ENCODE measurements at regions not wholly inside any gene's neighbourhood (a gene's known extent, or its start where the extent isn't known, plus 50 kb on each side); places are given as distances from the start of the nearest gene placed in this dataset.
A peak's percentile ranks its signal among the peaks of the same experiment; 100 is the strongest.

GRCh38 chr9:12604164-12604821 is 88.9 kb upstream of the TYRP1 start:
- intact Hi-C loops (cut with DNase I), result no loop called here
- Histone ChIP-seq H3K27me3 (ENCODE audit: control insufficient read depth, insufficient read depth) (no peaks in the 10 kb centered on the region), H3K9me3 (ENCODE audit: control insufficient read depth, low read length) (no peaks in the 10 kb centered on the region), H3K4me3 (ENCODE audit: low read length) (no peak overlapping the region), H3K27ac (ENCODE audit: low read length) (no peak overlapping the region), H3K4me1 (ENCODE audit: control insufficient read depth, insufficient read depth, low read length) (no peaks in the 10 kb centered on the region)
- ATAC-seq, result peak; percentile 75 to 82
- 57% methylated on average over 2 of the region's 2 CpGs for WGBS
- no peak for DNase-seq

DNA sequence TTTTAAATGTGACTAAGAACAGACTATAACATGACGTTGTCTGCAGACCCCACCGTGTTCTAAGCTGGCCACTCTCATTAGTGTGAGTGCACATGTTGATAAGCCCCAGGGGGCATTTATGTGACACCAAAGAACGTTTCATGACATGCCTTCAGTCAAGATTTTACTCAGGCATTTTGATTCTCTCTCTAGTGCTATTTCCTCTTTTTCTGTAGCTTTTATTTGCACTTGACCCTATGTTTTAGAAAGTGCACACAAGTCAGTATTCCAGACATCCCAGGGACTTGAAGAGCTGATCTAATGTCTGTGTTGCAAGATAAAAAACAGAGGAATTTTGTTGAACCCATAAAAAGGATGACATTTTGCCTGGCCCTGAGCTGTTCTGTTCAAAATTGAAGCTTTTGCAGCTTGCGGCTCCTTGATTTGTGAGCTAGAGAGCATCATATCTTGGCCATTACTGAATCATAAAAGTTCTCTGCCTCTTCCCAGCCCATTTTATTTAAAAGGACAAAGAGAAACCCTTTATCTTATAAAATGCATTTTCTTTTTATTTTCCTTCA is 80.9 kb upstream of the TYRP1 start:
- no peaks in the 10 kb centered on the region for H3K27me3 ChIP-seq (ENCODE audit: control insufficient read depth, insufficient read depth)
- DNase-seq (no peak), ATAC-seq (no peak)
- H3K27ac ChIP-seq (ENCODE audit: low read length), result no peak overlapping the region
- 42% methylated on average over 4 of the region's 4 CpGs for WGBS
- intact Hi-C loops (cut with DNase I), result no loop called here
- no peaks in the 10 kb centered on the region for H3K9me3 ChIP-seq (ENCODE audit: control insufficient read depth, low read length)
- H3K4me3 ChIP-seq (ENCODE audit: low read length), result no peak overlapping the region
- no peaks in the 10 kb centered on the region for H3K4me1 ChIP-seq (ENCODE audit: control insufficient read depth, insufficient read depth, low read length)

- Histone ChIP-seq H3K27ac (ENCODE audit: low read length) (no peak overlapping the region), H3K4me1 (ENCODE audit: control insufficient read depth, insufficient read depth, low read length) (no peaks in the 10 kb centered on the region), H3K9me3 (ENCODE audit: control insufficient read depth, low read length) (no peaks in the 10 kb centered on the region), H3K27me3 (ENCODE audit: control insufficient read depth, insufficient read depth) (no peaks in the 10 kb centered on the region), H3K4me3 (ENCODE audit: low read length) (no peak overlapping the region)
- DNase-seq, result no peak
- no peak for ATAC-seq
- intact Hi-C loops (cut with DNase I), result no loop called here
- 63% methylated on average over 1 of the region's 1 CpG for WGBS
Measured at GRCh38 chr9:12613071-12613470, 80.1 kb upstream of the TYRP1 start.

- WGBS, result 68% methylated on average over 3 of the region's 3 CpGs
- intact Hi-C loops (cut with DNase I), result no loop called here
- Histone ChIP-seq H3K4me1 (ENCODE audit: control insufficient read depth, insufficient read depth, low read length) (no peaks in the 10 kb centered on the region), H3K4me3 (ENCODE audit: low read length) (no peak overlapping the region), H3K27me3 (ENCODE audit: control insufficient read depth, insufficient read depth) (no peaks in the 10 kb centered on the region), H3K27ac (ENCODE audit: low read length) (no peak overlapping the region), H3K9me3 (ENCODE audit: control insufficient read depth, low read length) (no peaks in the 10 kb centered on the region)
- no peak for ATAC-seq
- no peak for DNase-seq
Measured at GRCh38 chr9:12614488-12614887, 78.7 kb upstream of the TYRP1 start.

DNA sequence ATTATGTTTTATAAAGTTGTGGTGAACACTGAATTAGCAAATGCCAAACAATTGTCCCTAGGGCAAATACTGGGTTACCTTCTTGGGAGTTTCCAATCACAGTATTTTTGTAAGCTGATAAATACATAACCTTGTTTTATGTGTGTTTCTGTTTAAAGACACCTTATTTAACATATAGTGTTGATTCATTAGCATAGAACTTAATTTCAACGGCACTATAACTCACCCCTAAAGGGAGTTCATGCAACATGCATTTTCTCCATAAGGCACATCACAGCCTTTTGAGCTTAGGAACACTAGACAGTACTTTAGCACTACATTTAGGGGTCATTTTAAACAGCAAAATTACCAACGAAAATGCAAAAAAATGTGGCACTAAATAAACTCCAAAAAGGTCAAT is 74.2 kb upstream of the TYRP1 start:
- Histone ChIP-seq H3K27ac (ENCODE audit: low read length) (no peak overlapping the region), H3K4me3 (ENCODE audit: low read length) (no peak overlapping the region), H3K9me3 (ENCODE audit: control insufficient read depth, low read length) (no peaks in the 10 kb centered on the region), H3K4me1 (ENCODE audit: control insufficient read depth, insufficient read depth, low read length) (no peaks in the 10 kb centered on the region), H3K27me3 (ENCODE audit: control insufficient read depth, insufficient read depth) (no peaks in the 10 kb centered on the region)
- 58% methylated on average over 2 of the region's 2 CpGs for WGBS
- intact Hi-C loops (cut with DNase I), result no loop called here
- DNase-seq (no peak), ATAC-seq (no peak)

DNA sequence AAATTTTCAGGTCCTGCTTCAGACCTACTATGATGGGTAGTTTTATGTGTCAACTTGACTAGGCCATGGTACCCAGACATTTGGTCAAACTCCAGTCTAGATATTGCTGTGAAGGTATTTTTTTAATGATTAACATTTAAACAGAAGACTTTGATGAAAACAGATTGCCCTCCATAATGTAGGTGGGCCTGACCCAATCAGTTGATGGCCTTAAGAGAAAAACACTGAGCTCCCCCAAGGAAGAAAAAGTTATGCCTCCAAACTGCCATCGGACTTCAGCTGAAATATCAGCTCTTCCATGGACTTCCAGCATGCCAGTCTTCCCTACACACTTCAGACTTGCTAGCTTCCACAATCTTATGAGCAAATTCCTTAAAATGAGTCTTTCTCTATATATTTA is 67.3 kb upstream of the TYRP1 start:
- WGBS, result 86% methylated on average over 1 of the region's 1 CpG
- H3K27me3 ChIP-seq (ENCODE audit: control insufficient read depth, insufficient read depth), result no peaks in the 10 kb centered on the region
- no peak overlapping the region for H3K27ac ChIP-seq (ENCODE audit: low read length)
- intact Hi-C loops (cut with DNase I), result no loop called here
- no peak for ATAC-seq
- no peaks in the 10 kb centered on the region for H3K4me1 ChIP-seq (ENCODE audit: control insufficient read depth, insufficient read depth, low read length)
- no peak overlapping the region for H3K4me3 ChIP-seq (ENCODE audit: low read length)
- no peak for DNase-seq
- no peaks in the 10 kb centered on the region for H3K9me3 ChIP-seq (ENCODE audit: control insufficient read depth, low read length)

DNA sequence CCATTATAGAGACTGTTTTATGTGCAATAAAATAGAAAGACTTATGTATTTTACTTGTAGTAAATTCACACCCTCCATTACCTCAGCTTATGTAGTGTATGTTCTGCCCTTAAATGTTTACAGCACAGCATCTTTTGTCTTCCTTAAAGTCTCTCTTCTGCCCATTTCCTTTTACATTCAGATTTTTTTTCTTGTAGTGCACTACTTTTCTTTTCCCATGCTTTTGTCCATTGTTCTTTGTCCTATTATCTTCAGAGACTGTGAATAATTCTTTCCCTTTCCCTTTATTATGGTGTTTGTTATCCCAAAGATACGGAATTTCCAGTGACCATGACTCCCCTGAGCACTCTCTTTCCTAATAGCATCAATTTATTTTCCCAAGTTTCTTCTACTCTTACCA is 66.1 kb upstream of the TYRP1 start:
- intact Hi-C loops (cut with DNase I), result no loop called here
- WGBS, result 48% methylated on average over 1 of the region's 1 CpG
- ATAC-seq, result no peak

DNA sequence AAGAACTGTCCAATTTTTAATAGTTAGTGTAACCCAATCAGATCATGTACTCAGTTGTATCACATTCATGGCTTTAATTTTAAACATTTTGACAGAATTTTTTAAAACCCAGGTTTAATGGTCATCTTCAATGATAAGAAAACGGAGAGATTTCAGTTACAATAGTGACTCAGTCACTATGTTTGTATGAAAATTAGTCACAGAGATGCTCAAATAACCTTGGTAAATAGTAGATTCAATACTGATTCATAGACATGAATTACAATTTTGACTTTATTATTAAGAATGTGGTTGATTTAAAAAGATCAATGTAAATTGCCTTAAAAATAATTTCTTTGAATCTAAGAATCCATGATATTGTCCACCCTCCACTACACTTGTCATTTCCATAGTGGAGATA is 64.6 kb upstream of the TYRP1 start:
- no peaks in the 10 kb centered on the region for H3K9me3 ChIP-seq (ENCODE audit: control insufficient read depth, low read length)

More for the DNA sequence above, 66.1 kb upstream of the TYRP1 start:
- DNase-seq, result no peak
- H3K9me3 ChIP-seq (ENCODE audit: control insufficient read depth, low read length), result no peaks in the 10 kb centered on the region
- H3K4me1 ChIP-seq (ENCODE audit: control insufficient read depth, insufficient read depth, low read length), result no peaks in the 10 kb centered on the region
- no peaks in the 10 kb centered on the region for H3K27me3 ChIP-seq (ENCODE audit: control insufficient read depth, insufficient read depth)
- H3K4me3 ChIP-seq (ENCODE audit: low read length), result no peak overlapping the region
- H3K27ac ChIP-seq (ENCODE audit: low read length), result no peak overlapping the region

GRCh38 chr9:12629067-12629466 is 64.1 kb upstream of the TYRP1 start:
- no peak for ATAC-seq
- intact Hi-C loops (cut with DNase I), result no loop called here
- WGBS, result 85% methylated on average over 2 of the region's 2 CpGs
- H3K4me1 ChIP-seq (ENCODE audit: control insufficient read depth, insufficient read depth, low read length), result no peaks in the 10 kb centered on the region
- no peak overlapping the region for H3K4me3 ChIP-seq (ENCODE audit: low read length)
- H3K9me3 ChIP-seq (ENCODE audit: control insufficient read depth, low read length), result no peaks in the 10 kb centered on the region
- H3K27ac ChIP-seq (ENCODE audit: low read length), result no peak overlapping the region
- no peak for DNase-seq
- no peaks in the 10 kb centered on the region for H3K27me3 ChIP-seq (ENCODE audit: control insufficient read depth, insufficient read depth)

More for the DNA sequence above, 64.6 kb upstream of the TYRP1 start:
- Histone ChIP-seq H3K4me3 (ENCODE audit: low read length) (no peak overlapping the region), H3K27ac (ENCODE audit: low read length) (no peak overlapping the region), H3K27me3 (ENCODE audit: control insufficient read depth, insufficient read depth) (no peaks in the 10 kb centered on the region), H3K4me1 (ENCODE audit: control insufficient read depth, insufficient read depth, low read length) (no peaks in the 10 kb centered on the region)
- no peak for ATAC-seq
- WGBS, result 84% methylated on average over 1 of the region's 1 CpG
- no peak for DNase-seq
- intact Hi-C loops (cut with DNase I), result no loop called here

- Histone ChIP-seq H3K9me3 (ENCODE audit: control insufficient read depth, low read length) (no peaks in the 10 kb centered on the region), H3K27me3 (ENCODE audit: control insufficient read depth, insufficient read depth) (no peaks in the 10 kb centered on the region), H3K4me3 (ENCODE audit: low read length) (no peak overlapping the region), H3K27ac (ENCODE audit: low read length) (no peak overlapping the region), H3K4me1 (ENCODE audit: control insufficient read depth, insufficient read depth, low read length) (no peaks in the 10 kb centered on the region)
- ATAC-seq (no peak), DNase-seq (no peak)
- intact Hi-C loops (cut with DNase I), result no loop called here
- WGBS, result 72% methylated on average over 5 of the region's 5 CpGs
Measured at GRCh38 chr9:12631866-12632265, 61.3 kb upstream of the TYRP1 start.

DNA sequence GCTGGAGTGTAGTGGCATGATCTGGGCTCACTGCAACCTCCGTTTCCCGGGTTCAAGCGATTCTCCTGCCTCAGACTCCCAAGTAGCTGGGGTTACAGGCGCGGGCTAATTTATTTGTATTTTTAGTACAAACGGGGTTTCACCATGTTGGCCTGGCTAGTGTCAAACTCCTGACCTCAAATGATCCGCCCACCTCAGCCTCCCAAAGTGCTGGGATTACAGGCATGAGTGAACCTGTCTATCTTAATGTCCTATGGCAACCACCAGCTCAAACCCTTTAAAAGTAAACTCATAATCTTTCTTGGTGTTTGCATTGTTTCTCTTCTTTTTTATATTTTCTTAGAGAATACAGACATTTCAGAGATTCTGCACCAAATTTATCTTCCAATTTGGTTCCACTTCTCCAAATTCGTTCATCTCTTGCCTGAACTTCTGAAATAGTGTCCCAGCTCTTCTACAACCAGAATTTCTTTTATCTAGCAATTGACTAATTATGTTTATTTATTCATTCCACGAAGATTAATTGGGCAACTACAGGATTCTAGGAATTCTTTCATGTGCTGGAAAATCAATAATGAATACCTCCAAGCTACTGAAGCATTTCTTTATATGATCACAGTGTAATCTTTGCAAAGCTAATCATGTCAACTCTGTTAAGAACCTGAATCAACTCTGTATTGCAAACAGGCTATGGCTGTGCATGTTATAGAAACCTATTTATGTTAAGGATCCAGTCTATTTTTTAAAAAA is 60.0 kb upstream of the TYRP1 start:
- DNase-seq (no peak), ATAC-seq (no peak)
- Histone ChIP-seq H3K27me3 (ENCODE audit: control insufficient read depth, insufficient read depth) (no peaks in the 10 kb centered on the region), H3K4me1 (ENCODE audit: control insufficient read depth, insufficient read depth, low read length) (no peaks in the 10 kb centered on the region), H3K9me3 (ENCODE audit: control insufficient read depth, low read length) (no peaks in the 10 kb centered on the region), H3K4me3 (ENCODE audit: low read length) (no peak overlapping the region), H3K27ac (ENCODE audit: low read length) (no peak overlapping the region)
- intact Hi-C loops (cut with DNase I), result no loop called here
- WGBS, result 76% methylated on average over 9 of the region's 9 CpGs
